Endothelial cell of umbilical vein (primary cell): ENCODE measurements at regions not wholly inside any gene's neighbourhood (a gene's known extent, or its start where the extent isn't known, plus 50 kb on each side); places are given as distances from the start of the nearest gene placed in this dataset.

Experiments used
- BruUV-seq: library from RNA; stranded (reverse); fragments of 400-500 nt; replicated peaks from 2 replicates; lab custom pipeline; 2021; lab: Mats Ljungman, UMichigan
- CTCF ChIA-PET: fragments of 300-600, 350-600 bp; sonication (Branson Sonifier 250); formaldehyde crosslinking; loops from one replicate; lab custom pipeline; 2021; ENCODE audit warnings: antibody characterized with exemption, inconsistent platforms; lab: Charles Lee
- POLR2A ChIA-PET: fragments of 300-600, 350-600 bp; sonication (Branson Sonifier 250); formaldehyde crosslinking; loops from one replicate; lab custom pipeline; 2021; ENCODE audit warnings: antibody characterized with exemption, inconsistent platforms; lab: Charles Lee
- DNase-seq: peaks from one replicate; pipeline ENCODE4 v3.0.0-alpha.2; 2011; ENCODE audit warnings: low read depth, low spot score
- FAIRE-seq: peaks from 2 replicates; lab custom pipeline; 2011; peaks lifted over from hg19 to GRCh38; lab: Jason Lieb, UNC
- H2AFZ ChIP-seq: 2 replicates; pipeline ENCODE4 v1.6.0; 2012; ENCODE audit warnings: low read depth, low read length, control low read depth, inconsistent platforms
- H3K27ac ChIP-seq: 2 replicates; pipeline ENCODE4 v1.5.1; 2011; ENCODE audit warnings: low read depth, mild to moderate bottlenecking, control low read depth, low read length, moderate library complexity; ENCODE audit not compliant: insufficient read depth
- H3K27me3 ChIP-seq, 2 experiments: 2 replicates each; pipeline versions ENCODE4 v1.6.0 to v1.6.1; 2011; ENCODE audit warnings: low read length in 2 of 2, mixed read lengths in 1 of 2; ENCODE audit not compliant: control insufficient read depth in 2 of 2, insufficient read depth in 2 of 2
- H3K36me3 ChIP-seq, 2 experiments: 2 replicates in 1 of 2; 3 replicates in 1 of 2; pipeline ENCODE4 v1.5.1; 2011; ENCODE audit warnings: low read length in 2 of 2, mild to moderate bottlenecking in 1 of 2, moderate library complexity in 1 of 2; ENCODE audit not compliant: control insufficient read depth in 2 of 2, insufficient read depth in 2 of 2; ENCODE audit errors: extremely low read depth in 1 of 2
- H3K4me1 ChIP-seq: 3 replicates; pipeline ENCODE4 v1.5.1; 2011; ENCODE audit warnings: mild to moderate bottlenecking, low read length; ENCODE audit not compliant: control insufficient read depth, insufficient read depth; ENCODE audit errors: extremely low read depth
- H3K4me2 ChIP-seq: 2 replicates; pipeline ENCODE4 v1.6.1; 2011; ENCODE audit warnings: low read length, control low read depth, mixed read lengths; ENCODE audit not compliant: insufficient read depth
- H3K4me3 ChIP-seq, 3 experiments: fragments of 200-600 bp in 1 of 3; sonication (generic), shearing (Covaris generic) in 1 of 3; replicated peaks in 1 of 3; 2 replicates each; pipeline ENCODE4 v1.5.1; 2011 to 2016; ENCODE audit warnings: control low read depth in 3 of 3, low read length in 3 of 3, mild to moderate bottlenecking in 2 of 3, inconsistent platforms in 1 of 3, low read depth in 1 of 3, moderate library complexity in 1 of 3; ENCODE audit not compliant: insufficient read depth in 1 of 3
- H3K79me2 ChIP-seq: 2 replicates; pipeline ENCODE4 v1.6.0; 2012; ENCODE audit warnings: low read length, inconsistent platforms; ENCODE audit not compliant: control insufficient read depth, insufficient read depth
- H3K9ac ChIP-seq: replicated peaks from 2 replicates; pipeline ENCODE3; 2011; ENCODE audit warnings: low read length, control low read depth; ENCODE audit not compliant: insufficient read depth; ENCODE audit errors: extremely low read depth
- H3K9me1 ChIP-seq: replicated peaks from 3 replicates; pipeline ENCODE4 v1.6.0; 2011; ENCODE audit warnings: mild to moderate bottlenecking, low read length; ENCODE audit not compliant: control insufficient read depth, insufficient read depth; ENCODE audit errors: extremely low read depth
- H3K9me3 ChIP-seq: replicated peaks from 2 replicates; pipeline ENCODE4 v1.5.1; 2012; ENCODE audit warnings: low read length, inconsistent platforms; ENCODE audit not compliant: control insufficient read depth, insufficient read depth
- H4K20me1 ChIP-seq: replicated peaks from 2 replicates; pipeline ENCODE3; 2011; ENCODE audit warnings: mild to moderate bottlenecking, low read length; ENCODE audit not compliant: control insufficient read depth, insufficient read depth; ENCODE audit errors: extremely low read depth
- CTCF ChIP-seq, 2 donors: IDR thresholded peaks; 1 replicate in 1 of 2; 2 replicates in 1 of 2; pipeline ENCODE4 v1.5.1; 2011; ENCODE audit warnings: low read length in 2 of 2, mild to moderate bottlenecking in 2 of 2, moderate library complexity in 2 of 2, control low read depth in 1 of 2, inconsistent platforms in 1 of 2, low read depth in 1 of 2; ENCODE audit not compliant: insufficient read depth in 1 of 2; ENCODE audit errors: extremely low read depth in 1 of 2
- EZH2 ChIP-seq: IDR thresholded peaks from 2 replicates; pipeline ENCODE4 v1.6.1; 2012; ENCODE audit warnings: borderline replicate concordance, low read depth, mild to moderate bottlenecking, moderate library complexity, low read length, inconsistent platforms; ENCODE audit not compliant: severe bottlenecking
- FOS ChIP-seq: IDR thresholded peaks from 2 replicates; pipeline ENCODE4 v1.6.1; 2011; ENCODE audit warnings: mild to moderate bottlenecking, low read length, moderate library complexity, borderline replicate concordance; ENCODE audit not compliant: insufficient read depth
- GATA2 ChIP-seq: IDR thresholded peaks from 2 replicates; pipeline ENCODE4 v1.7.0; 2011; ENCODE audit warnings: low read depth, mild to moderate bottlenecking, moderate library complexity, mixed read lengths, low read length; ENCODE audit not compliant: insufficient read length, insufficient read depth
- JUN ChIP-seq: IDR thresholded peaks from 2 replicates; pipeline ENCODE4 v1.6.1; 2011; ENCODE audit warnings: borderline replicate concordance, low read depth; ENCODE audit not compliant: insufficient read length, insufficient read depth
- MAX ChIP-seq: IDR thresholded peaks from 2 replicates; pipeline ENCODE4 v1.6.1; 2011; ENCODE audit not compliant: insufficient read depth, insufficient read length
- MYC ChIP-seq: IDR thresholded peaks from one replicate; pipeline ENCODE4 v1.6.1; 2011; ENCODE audit warnings: mild to moderate bottlenecking, low read depth, low read length
- POLR2A ChIP-seq: IDR thresholded peaks from 2 replicates; pipeline ENCODE4 v1.6.1; 2012; ENCODE audit warnings: low read depth, mild to moderate bottlenecking, control low read depth, low read length
- POLR2AphosphoS5 ChIP-seq: IDR thresholded peaks from 2 replicates; pipeline ENCODE4 v1.6.1; 2012; ENCODE audit warnings: low read depth, mild to moderate bottlenecking, control low read depth, low read length, moderate library complexity; ENCODE audit not compliant: insufficient read depth
- dilution Hi-C: fragments of 300-500 bp; cut with MboI; formaldehyde crosslinking; loops from one replicate; pipeline ENCODE4 v1.15.0; 2019; ENCODE audit warnings: low sequenced_read_pairs; ENCODE audit not compliant: extremely low pct_ligation_motif_present
- intact Hi-C: fragments of 100-400 bp; cut with micrococcal nuclease; formaldehyde crosslinking; loops from one replicate; pipeline ENCODE4 v1.10.0; 2022

GRCh38 chr13:73800011-73800410, 334.2 kb downstream of the KLF12 start:
- Histone ChIP-seq H2AFZ (no peak overlapping the region), H3K4me3 (no peak overlapping the region), H3K4me1 (no peaks in the 10 kb centered on the region), H3K36me3 (no peaks in the 10 kb centered on the region), H3K27ac (no peak overlapping the region), H3K79me2 (no peaks in the 10 kb centered on the region), H3K9ac (no peak overlapping the region), H3K27me3 (no peaks in the 10 kb centered on the region), H3K9me3 (no peaks in the 10 kb centered on the region), H3K9me1 (no peaks in the 10 kb centered on the region), H4K20me1 (no peaks in the 10 kb centered on the region), H3K4me2 (no peak overlapping the region)
- no peak for DNase-seq
- CTCF ChIA-PET, result interaction anchor here (1.2 to 1.4 kb wide), 3 partner anchors 9 to 82 kb away, joined by 3 to 4 read pairs (median 4); no protein-coding TSS in a partner anchor
- BruUV-seq, result no TSS peak
- FAIRE-seq, result no peak
- TF ChIP-seq FOS, result no peak
- no peak for TF ChIP-seq JUN
- no peak for TF ChIP-seq CTCF (IDR thresholded peaks at IDR 0.05; ENCODE audit: extremely low read depth in 1 of 2, insufficient read depth in 1 of 2, low read depth in 1 of 2, low read length in 2 of 2)
- TF ChIP-seq GATA2, result no peak
- TF ChIP-seq MAX, result no peak
- no peak for TF ChIP-seq MYC
- TF ChIP-seq POLR2A, result no peak
- no peak for TF ChIP-seq EZH2
- TF ChIP-seq POLR2AphosphoS5, result no peak
- intact Hi-C loops (no loop called here), dilution Hi-C loops (no loop called here)
- POLR2A ChIA-PET, result no interaction called here
